ENCODE measurements at regions not wholly inside any gene's neighbourhood (a gene's known extent, or its start where the extent isn't known, plus 50 kb on each side); places are given as distances from the start of the nearest gene placed in this dataset.

GRCh38 chr5:61765471-61765870 is 433.4 kb downstream of the ZSWIM6 start:
- Histone ChIP-seq H3K79me2 (ENCODE audit: control insufficient read depth, insufficient read depth, low read length) (no peaks in the 10 kb centered on the region), H3K4me1 (ENCODE audit: control insufficient read depth, extremely low read depth, insufficient read depth, low read length) (no peaks in the 10 kb centered on the region), H3K4me2 (ENCODE audit: insufficient read depth, low read length) (no peak overlapping the region), H3K9me1 (replicated peaks; ENCODE audit: control insufficient read depth, extremely low read depth, insufficient read depth, low read length) (no peaks in the 10 kb centered on the region), H3K4me3 (replicated peaks in 1 of 3; ENCODE audit: insufficient read depth in 1 of 3, low read depth in 1 of 3, low read length in 3 of 3) (no peak overlapping the region), H4K20me1 (replicated peaks; ENCODE audit: control insufficient read depth, extremely low read depth, insufficient read depth, low read length) (no peaks in the 10 kb centered on the region), H3K9me3 (replicated peaks; ENCODE audit: control insufficient read depth, insufficient read depth, low read length) (no peaks in the 10 kb centered on the region), H3K36me3 (ENCODE audit: control insufficient read depth in 2 of 2, extremely low read depth in 1 of 2, insufficient read depth in 2 of 2, low read length in 2 of 2) (no peaks in the 10 kb centered on the region), H3K27ac (ENCODE audit: insufficient read depth, low read depth, low read length) (no peak overlapping the region), H3K9ac (replicated peaks; ENCODE audit: extremely low read depth, insufficient read depth, low read length) (no peak overlapping the region), H3K27me3 (ENCODE audit: control insufficient read depth in 2 of 2, insufficient read depth in 2 of 2, low read length in 2 of 2) (no peaks in the 10 kb centered on the region), H2AFZ (ENCODE audit: low read depth, low read length) (no peak overlapping the region)
- FAIRE-seq (no peak), DNase-seq (ENCODE audit: low read depth, low spot score) (no peak)
- POLR2A ChIA-PET, result no interaction called here
- BruUV-seq (replicated peaks), result no TSS peak
- no peak for TF ChIP-seq GATA2 (IDR thresholded peaks at IDR 0.05; ENCODE audit: insufficient read depth, insufficient read length, low read depth, low read length)
- TF ChIP-seq MAX (IDR thresholded peaks at IDR 0.05; ENCODE audit: insufficient read depth, insufficient read length), result no peak
- no peak for TF ChIP-seq MYC (IDR thresholded peaks at IDR 0.05; ENCODE audit: low read depth, low read length)
- no peak for TF ChIP-seq JUN (IDR thresholded peaks at IDR 0.05; ENCODE audit: borderline replicate concordance, insufficient read depth, insufficient read length, low read depth)
- TF ChIP-seq EZH2 (IDR thresholded peaks at IDR 0.05; ENCODE audit: borderline replicate concordance, low read depth, low read length, severe bottlenecking), result no peak
- no peak for TF ChIP-seq CTCF (IDR thresholded peaks at IDR 0.05; ENCODE audit: extremely low read depth in 1 of 2, insufficient read depth in 1 of 2, low read depth in 1 of 2, low read length in 2 of 2)
- no peak for TF ChIP-seq FOS (IDR thresholded peaks at IDR 0.05; ENCODE audit: borderline replicate concordance, insufficient read depth, low read length)
- no peak for TF ChIP-seq POLR2A (IDR thresholded peaks at IDR 0.05; ENCODE audit: low read depth, low read length)
- no peak for TF ChIP-seq POLR2AphosphoS5 (IDR thresholded peaks at IDR 0.05; ENCODE audit: insufficient read depth, low read depth, low read length)
- intact Hi-C loops (cut with micrococcal nuclease), result no loop called here
- CTCF ChIA-PET, result no interaction called here
- dilution Hi-C loops (cut with MboI; ENCODE audit: extremely low pct_ligation_motif_present, low sequenced_read_pairs), result no loop called here
